GM19023 (cell line): ENCODE measurements at regions not wholly inside any gene's neighbourhood (a gene's known extent, or its start where the extent isn't known, plus 50 kb on each side); places are given as distances from the start of the nearest gene placed in this dataset.
"Not testable (repeated sequence)": the region's sequence is repeated elsewhere in the genome, so short reads cannot be mapped to it uniquely, and the experiment has no call there.

ENCODE experiments used
- ATAC-seq: cut with Tn5 transposase; IDR thresholded peaks from one replicate; pipeline ENCODE4 v1.9.1; 2021; ENCODE audit warnings: mild to moderate bottlenecking, moderate library complexity; ENCODE audit not compliant: unreplicated experiment

GRCh38 chr12:42892702-42893551, 303.4 kb upstream of the PRICKLE1 start:
- ATAC-seq = no peak

GRCh38 chr12:42887657-42888056, 298.1 kb upstream of the PRICKLE1 start:
- no peak for ATAC-seq

- ATAC-seq = no peak
Observed at GRCh38 chr12:42886160-42886559, 296.6 kb upstream of the PRICKLE1 start.

- ATAC-seq = no peak
Observed at GRCh38 chr12:42885677-42886076, 296.1 kb upstream of the PRICKLE1 start.

GRCh38 chr12:42884116-42884515, 294.6 kb upstream of the PRICKLE1 start:
- ATAC-seq = no peak

GRCh38 chr12:42873401-42873800, 283.9 kb upstream of the PRICKLE1 start:
- no peak for ATAC-seq

- no peak for ATAC-seq
Observed at GRCh38 chr12:42871816-42872215, 282.3 kb upstream of the PRICKLE1 start.

GRCh38 chr12:42868291-42868690, 278.7 kb upstream of the PRICKLE1 start:
- ATAC-seq = no peak

- ATAC-seq = no peak
Observed at GRCh38 chr12:42865282-42865681, 275.7 kb upstream of the PRICKLE1 start.

- no peak for ATAC-seq
Observed at GRCh38 chr12:42862055-42862454, 272.5 kb upstream of the PRICKLE1 start.

- ATAC-seq = not testable (repeated sequence)
Observed at GRCh38 chr12:42860331-42860730, 270.8 kb upstream of the PRICKLE1 start.

- no peak for ATAC-seq
Observed at GRCh38 chr12:42859612-42860011, 270.1 kb upstream of the PRICKLE1 start.

- ATAC-seq = no peak
Observed at GRCh38 chr12:42857106-42857505, 267.6 kb upstream of the PRICKLE1 start.

- no peak for ATAC-seq
Observed at GRCh38 chr12:42855362-42855950, 265.9 kb upstream of the PRICKLE1 start.

- ATAC-seq = no peak
Observed at GRCh38 chr12:42854826-42855225, 265.3 kb upstream of the PRICKLE1 start.

GRCh38 chr12:42854208-42854607, 264.7 kb upstream of the PRICKLE1 start:
- ATAC-seq = no peak

- no peak for ATAC-seq
Observed at GRCh38 chr12:42853370-42854140, 264.0 kb upstream of the PRICKLE1 start.

- ATAC-seq = no peak
Observed at GRCh38 chr12:42846782-42847181, 257.2 kb upstream of the PRICKLE1 start.

GRCh38 chr12:42834062-42834461, 244.5 kb upstream of the PRICKLE1 start:
- ATAC-seq = no peak

GRCh38 chr12:42828836-42829235, 239.3 kb upstream of the PRICKLE1 start:
- ATAC-seq = no peak

GRCh38 chr12:42824327-42824726, 234.8 kb upstream of the PRICKLE1 start:
- no peak for ATAC-seq

- ATAC-seq = no peak
Observed at GRCh38 chr12:42823679-42824078, 234.1 kb upstream of the PRICKLE1 start.
